Left colon (tissue), 2 donors: ENCODE measurements at regions not wholly inside any gene's neighbourhood (a gene's known extent, or its start where the extent isn't known, plus 50 kb on each side); places are given as distances from the start of the nearest gene placed in this dataset.

Experiments used
- ATAC-seq: fragments of 200-7000 bp; cut with Tn5 transposase; one replicate; pipeline ENCODE4 v1.9.1; 2020; ENCODE audit warnings: mild to moderate bottlenecking, moderate library complexity
- DNase-seq, 2 donors: peaks; one replicate each; pipeline ENCODE4 v3.0.0-alpha.2; 2020
- intact Hi-C, 2 donors: fragments of 100-400 bp; cut with DNase I in 1 of 2; cut with micrococcal nuclease in 1 of 2; formaldehyde crosslinking; loops; one replicate each; pipeline versions ENCODE4 v1.11.2 to v1.14.0; 2022; cut with DNase I, micrococcal nuclease
- donor health status: DM: no; HTN: no; CAD: no.
- donor health status: DM: yes; HTN: yes; CAD: no.

- DNase-seq = no peak
- ATAC-seq = no peak
- intact Hi-C loops = no loop called here
Measured at GRCh38 chr11:15560689-15561467, 446.2 kb downstream of the INSC start.

GRCh38 chr11:15562230-15562629, 447.5 kb downstream of the INSC start:
- intact Hi-C loops = no loop called here
- DNase-seq (no peak), ATAC-seq (no peak)

- intact Hi-C loops = no loop called here
- ATAC-seq = no peak
- DNase-seq = no peak
Measured at GRCh38 chr11:15563054-15563453, 448.3 kb downstream of the INSC start.

GRCh38 chr11:15565880-15566279, 451.2 kb downstream of the INSC start:
- DNase-seq = peak in 1 of 2 donors; percentile 7
- ATAC-seq = no peak
- intact Hi-C loops = no loop called here

GRCh38 chr11:15568440-15568839, 453.7 kb downstream of the INSC start:
- DNase-seq (no peak), ATAC-seq (peak; percentile 21)
- intact Hi-C loops = no loop called here

- intact Hi-C loops = no loop called here
- no peak for DNase-seq
Measured at GRCh38 chr11:15569305-15570025, 454.7 kb downstream of the INSC start.

GRCh38 chr11:15575409-15575808, 460.7 kb downstream of the INSC start:
- intact Hi-C loops = no loop called here
- DNase-seq (no peak), ATAC-seq (no peak)

More at GRCh38 chr11:15569305-15570025, 454.7 kb downstream of the INSC start:
- ATAC-seq = no peak

GRCh38 chr11:15576769-15577168, 462.0 kb downstream of the INSC start:
- no peak for ATAC-seq
- intact Hi-C loops = no loop called here
- DNase-seq = no peak

- ATAC-seq = no peak
- intact Hi-C loops = no loop called here
- DNase-seq = no peak
Measured at GRCh38 chr11:15577519-15577918, 462.8 kb downstream of the INSC start.

GRCh38 chr11:15579287-15580001, 464.7 kb downstream of the INSC start:
- intact Hi-C loops = no loop called here
- DNase-seq = no peak
- ATAC-seq = no peak

- ATAC-seq = no peak
- intact Hi-C loops = no loop called here
- DNase-seq = no peak
Measured at GRCh38 chr11:15580056-15580774, 465.5 kb downstream of the INSC start.

GRCh38 chr11:15580775-15581095, 466.0 kb downstream of the INSC start:
- ATAC-seq (no peak), DNase-seq (no peak)
- intact Hi-C loops = no loop called here

- no peak for DNase-seq
- no peak for ATAC-seq
- intact Hi-C loops = no loop called here
Measured at GRCh38 chr11:15584158-15584557, 469.4 kb downstream of the INSC start.

- intact Hi-C loops = no loop called here
- DNase-seq (no peak), ATAC-seq (no peak)
Measured at GRCh38 chr11:15585602-15586331, 471.0 kb downstream of the INSC start.

- intact Hi-C loops = no loop called here
- no peak for DNase-seq
Measured at GRCh38 chr11:15586741-15587473, 472.2 kb downstream of the INSC start.

GRCh38 chr11:15589070-15589626, 474.4 kb downstream of the INSC start:
- ATAC-seq (no peak), DNase-seq (no peak)
- intact Hi-C loops = no loop called here

More at GRCh38 chr11:15586741-15587473, 472.2 kb downstream of the INSC start:
- no peak for ATAC-seq

GRCh38 chr11:15590132-15590531, 475.4 kb downstream of the INSC start:
- ATAC-seq (no peak), DNase-seq (no peak)
- intact Hi-C loops = no loop called here

- ATAC-seq (no peak), DNase-seq (no peak)
- intact Hi-C loops = no loop called here
Measured at GRCh38 chr11:15591112-15591537, 476.4 kb downstream of the INSC start.
